GM12878 (cell line): ENCODE measurements at regions not wholly inside any gene's neighbourhood (a gene's known extent, or its start where the extent isn't known, plus 50 kb on each side); places are given as distances from the start of the nearest gene placed in this dataset.

Experiments
- ATAC-seq: fragments of 200-7000 bp; cut with Tn5 transposase; 3 replicates; pipeline ENCODE4 v1.9.1; 2020; ENCODE audit warnings: mild to moderate bottlenecking, moderate library complexity
- BruUV-seq: library from RNA; stranded (reverse); fragments of 400-500 nt; replicated peaks from 2 replicates; lab custom pipeline; 2021; lab: Mats Ljungman, UMichigan
- CTCF ChIA-PET: fragments of 300-600 bp; sonication (Branson Sonifier 250); formaldehyde crosslinking; extraction: SDS; loops from one replicate; lab custom pipeline; 2021; ENCODE audit warnings: inconsistent platforms; lab: Yijun Ruan, JAX
- POLR2A ChIA-PET: fragments of 350-600 bp; formaldehyde crosslinking; extraction: SDS; loops from one replicate; lab custom pipeline; 2021; ENCODE audit warnings: inconsistent platforms; lab: Charles Lee
- RAD21 ChIA-PET: fragments of 300-600 bp; sonication (Branson Sonifier 250); formaldehyde crosslinking; loops from one replicate; lab custom pipeline; 2023; ENCODE audit warnings: antibody characterized with exemption; ENCODE audit not compliant: unreplicated experiment; lab: Charles Lee
- SMC1A ChIA-PET: fragments of 300-600 bp; sonication (Branson Sonifier 250); formaldehyde crosslinking; loops from one replicate; lab custom pipeline; 2023; ENCODE audit not compliant: unreplicated experiment, uncharacterized antibody; lab: Charles Lee
- DNase-seq: peaks from one replicate; pipeline ENCODE4 v3.0.0-alpha.2; 2011; ENCODE audit warnings: low read depth, low spot score
- FAIRE-seq: peaks from 3 replicates; lab custom pipeline; 2011; peaks lifted over from hg19 to GRCh38; lab: Jason Lieb, UNC
- H2AFZ ChIP-seq: 2 replicates; pipeline ENCODE4 v1.6.0; 2011; ENCODE audit warnings: low read depth, low read length, control low read depth; ENCODE audit not compliant: control insufficient read depth
- H3K27ac ChIP-seq: 2 replicates; pipeline ENCODE4 v1.5.1; 2011; ENCODE audit warnings: control low read depth; ENCODE audit not compliant: control insufficient read depth, insufficient read depth
- H3K27me3 ChIP-seq, 2 experiments: replicated peaks in 1 of 2; 2 replicates each; pipeline versions ENCODE4 v1.6.0 to v1.6.1; 2011; ENCODE audit warnings: low read length in 1 of 2; ENCODE audit not compliant: control insufficient read depth in 2 of 2, insufficient read depth in 2 of 2
- H3K36me3 ChIP-seq, 2 experiments: 2 replicates each; pipeline ENCODE4 v1.5.1; 2011; ENCODE audit warnings: low read length in 1 of 2; ENCODE audit not compliant: control insufficient read depth in 2 of 2, insufficient read depth in 2 of 2
- H3K4me1 ChIP-seq: 2 replicates; pipeline ENCODE4 v1.6.1; 2011; ENCODE audit warnings: mild to moderate bottlenecking, low read length, moderate library complexity, mixed read lengths; ENCODE audit not compliant: control insufficient read depth, insufficient read depth
- H3K4me2 ChIP-seq: 2 replicates; pipeline ENCODE4 v1.6.0; 2011; ENCODE audit warnings: control low read depth; ENCODE audit not compliant: control insufficient read depth, insufficient read depth
- H3K4me3 ChIP-seq: fragments of 200-600 bp; sonication (generic); 2 replicates; pipeline ENCODE4 v1.5.1; 2016
- H3K79me2 ChIP-seq: 2 replicates; pipeline ENCODE4 v1.6.0; 2011; ENCODE audit warnings: low read length; ENCODE audit not compliant: control insufficient read depth, insufficient read depth
- H3K9ac ChIP-seq: 2 replicates; pipeline ENCODE4 v1.8.0; 2011; ENCODE audit warnings: low read length, control low read depth, mixed read lengths; ENCODE audit not compliant: control insufficient read depth, insufficient read depth
- H3K9me3 ChIP-seq: replicated peaks from 3 replicates; pipeline ENCODE4 v1.5.1; 2011; ENCODE audit warnings: mild to moderate bottlenecking, low read length; ENCODE audit not compliant: control insufficient read depth, insufficient read depth
- H4K20me1 ChIP-seq: 2 replicates; pipeline ENCODE4 v1.6.0; 2011; ENCODE audit not compliant: control insufficient read depth, insufficient read depth
- ATF7 ChIP-seq: fragments of 450-650 bp; IDR thresholded peaks from 2 replicates; pipeline ENCODE4 v1.6.1; 2016; ENCODE audit warnings: low read depth, mild to moderate bottlenecking
- ETV6 ChIP-seq, 2 experiments: fragments of 450-650 bp in 1 of 2; IDR thresholded peaks in 1 of 2; conservative IDR thresholded peaks in 1 of 2; 2 replicates each; pipeline ENCODE4 v1.6.1; 2014; ENCODE audit warnings: antibody characterized with exemption in 1 of 2, borderline replicate concordance in 1 of 2, low read depth in 1 of 2, mild to moderate bottlenecking in 1 of 2, moderate library complexity in 1 of 2
- EZH2 ChIP-seq: IDR thresholded peaks from 2 replicates; pipeline ENCODE4 v1.6.1; 2012; ENCODE audit warnings: low read depth, mild to moderate bottlenecking, control low read depth, inconsistent platforms, low read length, borderline replicate concordance; ENCODE audit not compliant: control insufficient read depth
- FOS ChIP-seq: IDR thresholded peaks from 3 replicates; pipeline ENCODE4 v1.6.1; 2011; ENCODE audit warnings: borderline replicate concordance; ENCODE audit not compliant: insufficient read length; ENCODE audit errors: extremely low read depth
- FOXM1 ChIP-seq: IDR thresholded peaks from 2 replicates; pipeline ENCODE4 v1.6.1; 2012; ENCODE audit warnings: low read depth, mild to moderate bottlenecking, inconsistent platforms, low read length, moderate library complexity
- POU2F2 ChIP-seq: IDR thresholded peaks from 3 replicates; pipeline ENCODE4 v1.6.1; 2011; ENCODE audit warnings: low read depth, mild to moderate bottlenecking, low read length, borderline replicate concordance
- RAD51 ChIP-seq: fragments of 450-650 bp; IDR thresholded peaks from 2 replicates; pipeline ENCODE4 v1.6.1; 2016; ENCODE audit warnings: moderate library complexity, mild to moderate bottlenecking, inconsistent platforms
- SMAD5 ChIP-seq: IDR thresholded peaks from 2 replicates; pipeline ENCODE4 v1.6.1; 2016; ENCODE audit warnings: antibody characterized with exemption, low read depth
- SPI1 ChIP-seq: IDR thresholded peaks from 2 replicates; pipeline ENCODE4 v1.6.1; 2011; ENCODE audit warnings: low read depth, mild to moderate bottlenecking, low read length, moderate library complexity, borderline replicate concordance; ENCODE audit not compliant: insufficient read depth
- ZNF622 ChIP-seq: fragments of 450-650 bp; IDR thresholded peaks from 2 replicates; pipeline ENCODE4 v1.6.1; 2017; ENCODE audit warnings: mild to moderate bottlenecking, inconsistent platforms
- WGBS: methylation state at CpG from one replicate; pipeline ENCODE4 v1.1.6; 2016; ENCODE audit warnings: low lambda C conversion rate; ENCODE audit not compliant: insufficient replicate concordance, insufficient coverage; ENCODE audit errors: missing lambda C conversion rate; 5-methylcytosine and 5-hydroxymethylcytosine counted together
- in situ Hi-C: fragments of 300-500 bp; cut with MboI; formaldehyde crosslinking; loops from 9 replicates; pipeline ENCODE4 v1.14.3; 2018; ENCODE audit warnings: mixed read lengths
- intact Hi-C: fragments of 100-400 bp; cut with micrococcal nuclease; formaldehyde crosslinking; loops from one replicate; pipeline ENCODE4 v1.14.2; 2022; ENCODE audit not compliant: unreplicated experiment

- intact Hi-C loops: no loop called here
- ChIA-PET RAD21 (no interaction called here), POLR2A (no interaction called here)
- in situ Hi-C loops: no loop called here
- H3K27ac ChIP-seq: no peak overlapping the region
- H3K4me1 ChIP-seq: no peaks in the 10 kb centered on the region
- DNase-seq (no peak), ATAC-seq (no peak)
- H4K20me1 ChIP-seq: no peaks in the 10 kb centered on the region
- WGBS: 25% methylated on average over 6 of the region's 6 CpGs
- no peaks in the 10 kb centered on the region for H3K79me2 ChIP-seq
- TF ChIP-seq SMAD5 (no peak), FOXM1 (no peak), ATF7 (no peak), EZH2 (no peak), RAD51 (no peak), ZNF622 (no peak), FOS (no peak), SPI1 (no peak), POU2F2 (no peak), ETV6 (conservative IDR thresholded peaks at IDR 0.05 in 1 of 2, IDR thresholded peaks at IDR 0.05 in 1 of 2; ENCODE audit: borderline replicate concordance in 1 of 2, low read depth in 1 of 2) (no peak)
- TF ChIP-seq, all 136 proteins: peak for 0
- no peak for FAIRE-seq
- BruUV-seq: no TSS peak
- Histone ChIP-seq H3K9me3 (no peaks in the 10 kb centered on the region), H3K27me3 (no peaks in the 10 kb centered on the region; a peak in 1 of 4 replicates), H3K9ac (no peak overlapping the region), H3K36me3 (no peaks in the 10 kb centered on the region), H3K4me3 (no peak overlapping the region), H3K4me2 (no peak overlapping the region), H2AFZ (no peak overlapping the region)
- CTCF ChIA-PET: no interaction called here
- SMC1A ChIA-PET: no interaction called here
These were observed 229.1 kb upstream of the PELI2 start for GRCh38 chr14:55889124-55889523.
